ENCODE measurements at regions not wholly inside any gene's neighbourhood (a gene's known extent, or its start where the extent isn't known, plus 50 kb on each side); places are given as distances from the start of the nearest gene placed in this dataset.

DNA sequence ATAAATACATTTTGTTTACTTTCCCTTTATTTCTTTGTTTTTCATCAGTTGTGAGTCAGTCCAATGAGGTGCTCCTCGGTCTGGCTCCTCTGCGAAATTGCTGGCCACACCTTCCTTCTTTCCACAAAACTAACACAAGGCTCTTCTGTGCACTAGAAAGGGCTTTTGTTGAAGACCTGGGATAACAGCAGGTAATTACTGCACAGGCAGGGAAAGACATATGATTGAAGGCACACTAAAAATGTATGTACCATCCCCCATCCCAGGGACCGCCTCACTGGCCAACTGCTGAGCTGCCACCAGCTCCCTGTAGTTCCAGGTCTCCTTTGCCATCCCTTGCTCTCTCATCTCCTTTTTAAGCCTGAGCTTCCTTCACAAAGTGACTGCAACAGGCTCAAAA lies 180.5 kb downstream of the EFNB2 start:
- in situ Hi-C loops (cut with HindIII; ENCODE audit: low sequenced_read_pairs) = no loop called here

DNA sequence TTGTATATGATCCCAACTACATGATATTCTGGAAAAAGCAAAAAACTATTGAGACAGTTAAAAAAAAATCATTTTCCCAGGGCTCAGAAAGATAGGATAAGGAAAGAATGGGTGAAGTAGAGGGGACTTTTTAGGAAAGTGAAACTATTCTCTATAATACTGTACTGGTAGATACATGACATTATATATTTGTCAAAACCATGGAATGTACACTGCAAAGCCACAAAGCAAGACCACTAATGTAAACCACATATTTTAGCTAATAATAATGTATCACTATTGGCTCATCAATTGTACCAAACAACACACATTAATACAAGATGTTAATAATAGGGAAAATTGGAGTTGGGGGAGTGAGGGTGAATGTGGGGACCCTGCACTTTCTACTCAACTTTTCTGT lies 182.6 kb downstream of the EFNB2 start:
- in situ Hi-C loops (cut with HindIII; ENCODE audit: low sequenced_read_pairs) = no loop called here

DNA sequence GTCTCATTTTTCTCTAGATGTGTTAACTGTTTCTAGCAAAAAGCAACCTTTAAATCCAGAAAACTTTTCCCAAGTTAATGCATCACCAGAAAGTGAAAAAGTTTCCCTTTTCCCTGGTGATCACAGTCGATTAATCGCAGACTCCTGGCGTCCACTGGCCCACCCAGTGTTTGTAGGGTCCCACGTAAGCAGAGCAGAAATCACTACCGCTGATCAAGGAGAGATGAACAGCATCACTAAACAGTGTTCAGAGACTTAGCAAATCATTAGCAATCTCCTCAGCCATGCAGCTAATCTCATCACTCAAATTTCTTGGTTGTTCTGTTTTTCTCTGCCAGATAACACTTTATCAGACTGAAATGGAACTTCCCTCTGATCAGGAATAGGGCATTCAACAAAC lies 184.2 kb downstream of the EFNB2 start:
- in situ Hi-C loops (cut with HindIII; ENCODE audit: low sequenced_read_pairs) = no loop called here

DNA sequence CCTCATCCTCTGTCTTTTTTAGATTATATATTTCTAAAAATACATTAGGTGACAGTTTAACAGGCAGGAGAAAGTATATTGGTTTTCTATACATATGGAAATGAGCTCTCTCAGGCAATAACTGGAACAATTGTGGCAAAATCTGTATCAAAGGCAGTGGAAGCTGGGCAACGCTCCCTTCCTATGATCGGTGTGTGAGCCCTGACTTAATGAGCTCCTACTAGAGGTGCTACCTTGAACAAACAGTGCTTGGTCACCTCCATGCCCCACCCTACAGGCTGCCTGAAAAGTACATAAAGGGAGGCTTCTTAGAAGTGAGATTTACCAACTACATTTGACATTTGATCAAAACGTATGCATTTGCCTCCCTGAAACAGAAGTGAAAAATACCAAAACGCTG lies 185.3 kb downstream of the EFNB2 start:
- in situ Hi-C loops (cut with HindIII; ENCODE audit: low sequenced_read_pairs) = no loop called here

DNA sequence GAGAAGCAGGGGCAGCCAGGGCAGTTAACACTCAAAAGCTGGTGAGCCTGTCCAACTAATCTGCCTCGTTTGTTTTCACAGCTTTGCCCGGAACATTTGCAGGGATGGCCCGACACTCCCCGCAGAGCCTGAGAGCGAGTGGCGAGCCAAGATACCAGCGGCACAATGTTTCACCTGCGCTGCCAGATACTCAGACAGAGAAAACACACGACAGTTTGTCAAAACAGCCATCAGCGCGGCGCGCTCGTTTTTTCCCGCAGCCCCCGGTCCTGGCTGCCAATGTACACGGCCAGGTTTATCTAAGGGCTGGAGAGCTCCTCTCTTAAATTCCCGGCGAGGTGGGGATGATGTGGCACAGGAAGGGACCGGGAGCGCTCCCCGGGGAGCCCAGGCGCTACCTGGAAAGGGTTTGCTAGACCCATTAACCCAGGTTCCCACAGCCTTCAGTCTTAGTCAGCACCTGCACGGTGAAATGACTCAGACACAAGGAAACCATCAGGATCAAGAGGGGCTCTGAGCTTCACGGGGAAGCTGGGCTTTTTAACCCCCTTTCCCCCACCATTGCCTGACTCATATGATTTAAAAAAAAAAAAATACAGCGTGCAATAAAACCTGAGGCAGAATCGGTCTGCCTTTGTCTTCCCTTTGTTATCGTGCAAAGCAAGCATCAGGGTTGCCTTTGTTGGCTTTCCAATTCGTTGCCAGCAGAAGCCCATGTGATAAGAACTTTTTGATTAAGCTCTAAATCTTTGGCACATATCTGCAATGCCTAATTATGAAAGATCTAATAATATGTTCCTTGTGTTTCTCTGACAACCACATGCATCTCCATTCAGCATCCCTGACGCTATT lies 186.2 kb downstream of the EFNB2 start:
- in situ Hi-C loops (cut with HindIII; ENCODE audit: low sequenced_read_pairs) = no loop called here

DNA sequence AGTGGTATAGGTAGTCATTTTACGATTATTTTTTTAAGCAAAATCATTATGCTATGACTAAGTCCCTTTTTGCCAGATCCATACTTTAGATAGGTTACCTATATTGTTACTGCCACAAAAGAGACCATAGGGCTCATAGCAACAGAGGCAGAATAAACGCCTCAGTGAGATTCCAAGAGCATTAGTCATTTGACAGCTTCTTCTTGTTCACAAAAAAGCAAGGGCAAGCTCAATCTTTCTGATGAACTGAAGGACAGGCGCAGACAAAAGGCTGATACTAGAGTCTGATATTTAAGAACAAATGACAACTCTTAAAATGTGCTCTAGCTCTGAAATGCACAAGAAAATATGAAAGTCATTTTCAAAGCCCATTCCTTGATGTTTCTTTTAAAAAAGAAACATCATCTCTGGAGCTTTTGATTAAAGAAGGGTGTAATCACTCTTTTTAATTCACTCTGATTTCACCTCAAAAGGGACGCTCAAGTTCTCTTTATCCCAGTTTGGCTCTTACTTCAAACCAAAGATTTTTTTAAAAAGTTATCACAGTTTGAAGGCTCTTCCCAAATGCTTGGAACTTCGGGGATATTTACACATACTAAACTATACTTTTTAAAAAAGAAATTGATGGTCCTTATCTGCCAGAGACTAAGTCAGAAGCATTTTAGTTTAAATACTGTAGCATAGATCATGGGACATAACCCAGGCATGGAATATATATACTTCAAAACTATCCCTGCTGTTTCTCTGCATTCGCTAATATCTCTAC lies 187.2 kb downstream of the EFNB2 start:
- in situ Hi-C loops (cut with HindIII; ENCODE audit: low sequenced_read_pairs) = no loop called here

DNA sequence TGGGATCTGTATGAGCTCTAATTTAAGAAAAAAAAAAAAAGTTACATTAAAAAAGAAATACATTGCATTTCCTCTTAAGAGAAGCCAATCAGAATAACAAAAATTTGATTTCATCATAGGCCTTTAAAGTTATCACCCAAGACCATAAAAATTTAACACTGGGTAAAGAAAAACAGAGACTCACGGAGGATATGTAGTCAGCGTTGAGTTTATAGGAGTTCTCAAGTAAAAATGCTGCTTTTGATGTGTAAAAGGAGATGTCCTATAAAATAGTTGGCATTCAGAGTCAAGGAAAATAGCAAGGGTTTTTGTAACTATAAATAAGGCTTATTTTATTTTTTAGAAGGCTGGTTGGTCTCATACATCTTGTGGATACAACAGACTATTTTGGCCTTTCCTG lies 191.1 kb downstream of the EFNB2 start:
- in situ Hi-C loops (cut with HindIII; ENCODE audit: low sequenced_read_pairs) = no loop called here

DNA sequence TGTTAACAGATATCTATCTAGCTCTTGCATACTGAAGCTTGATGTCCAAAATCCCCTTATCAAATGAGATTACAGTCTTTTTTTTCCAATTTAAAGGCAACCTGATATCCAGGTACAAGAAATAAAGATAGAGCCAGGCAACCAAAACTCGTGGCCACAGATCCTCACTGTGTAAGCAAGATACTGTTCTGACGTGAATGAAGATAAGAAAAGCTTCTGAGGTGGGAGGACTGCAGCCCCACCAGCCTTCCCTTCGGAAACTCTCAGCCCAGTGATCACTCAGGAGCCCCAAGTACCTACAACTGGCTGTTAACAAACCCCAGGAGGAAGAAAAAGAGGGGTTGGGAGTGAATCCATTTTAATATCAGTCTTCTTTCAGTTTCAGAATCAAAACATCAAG lies 191.6 kb downstream of the EFNB2 start:
- in situ Hi-C loops (cut with HindIII; ENCODE audit: low sequenced_read_pairs) = no loop called here

DNA sequence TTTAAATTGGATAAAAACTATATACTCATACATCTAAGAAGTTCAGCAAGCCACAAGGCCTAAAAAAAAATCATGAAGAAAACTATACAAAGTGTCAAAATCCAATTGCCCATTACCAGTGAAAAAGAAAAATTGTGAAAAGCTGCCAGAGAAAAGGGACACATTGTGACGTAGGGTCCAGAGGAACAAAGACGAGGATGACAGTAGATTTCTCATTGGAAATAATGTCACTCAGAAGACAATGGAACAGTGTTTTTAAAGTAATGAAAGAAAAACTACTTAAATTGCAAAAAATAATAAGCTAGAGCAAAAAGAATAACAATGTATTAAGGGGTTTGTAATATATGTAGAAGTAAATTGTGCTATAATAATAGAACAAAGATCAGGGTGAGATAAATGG lies 195.2 kb downstream of the EFNB2 start:
- in situ Hi-C loops (cut with HindIII; ENCODE audit: low sequenced_read_pairs) = no loop called here

DNA sequence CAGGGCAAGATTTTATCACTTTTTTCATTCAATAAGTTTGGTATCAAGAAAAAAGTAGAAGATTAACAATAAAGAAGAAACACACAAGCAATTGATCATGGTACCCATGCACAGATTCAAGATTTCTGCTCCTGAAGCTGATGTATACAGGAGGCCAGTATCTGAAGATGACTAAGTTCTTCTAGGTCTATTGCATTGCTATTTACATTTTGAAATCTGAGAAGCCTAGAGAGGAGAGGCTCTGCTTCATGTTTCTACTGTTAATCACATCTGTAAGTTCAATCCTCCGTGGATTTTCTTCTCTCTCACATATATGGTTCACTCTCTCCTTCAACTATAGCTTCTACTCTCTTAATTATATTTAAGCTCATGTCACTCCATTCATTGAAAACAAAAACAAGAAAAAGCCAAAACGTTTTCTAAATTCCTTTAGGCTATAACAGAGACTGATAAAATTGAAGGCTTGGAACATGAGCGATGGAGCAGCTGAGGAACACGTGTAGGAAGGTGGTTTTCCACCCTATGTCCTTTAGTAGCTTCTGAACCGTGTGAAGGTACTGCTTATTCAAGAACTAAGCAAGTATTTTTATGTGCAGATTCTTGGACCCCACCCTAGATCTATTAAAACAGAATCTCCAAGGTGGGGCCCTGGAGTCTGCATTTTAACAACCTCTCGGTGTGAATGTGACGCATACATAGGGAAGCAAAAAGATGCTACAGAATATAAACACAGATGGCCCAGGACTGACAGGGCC lies 198.2 kb downstream of the EFNB2 start:
- in situ Hi-C loops (cut with HindIII; ENCODE audit: low sequenced_read_pairs) = no loop called here

DNA sequence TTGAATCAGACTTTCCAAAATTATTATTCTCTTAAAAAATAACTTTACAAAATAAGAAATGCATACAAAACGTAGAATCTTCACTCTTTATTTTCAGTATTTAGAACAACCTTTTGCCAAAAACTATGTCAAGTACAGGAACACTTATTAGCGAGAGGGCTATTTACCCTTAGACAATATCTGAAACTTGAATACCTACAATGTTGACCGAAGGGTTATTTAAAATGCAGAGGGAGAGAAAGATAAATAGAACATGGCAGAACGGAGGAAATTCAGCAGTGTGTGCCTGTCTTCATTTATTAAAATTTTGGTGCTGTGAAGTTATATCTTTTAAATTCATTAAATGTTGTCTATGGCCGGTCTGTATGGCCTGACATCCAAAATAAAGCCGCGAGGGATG lies 198.8 kb downstream of the EFNB2 start:
- in situ Hi-C loops (cut with HindIII; ENCODE audit: low sequenced_read_pairs) = no loop called here

DNA sequence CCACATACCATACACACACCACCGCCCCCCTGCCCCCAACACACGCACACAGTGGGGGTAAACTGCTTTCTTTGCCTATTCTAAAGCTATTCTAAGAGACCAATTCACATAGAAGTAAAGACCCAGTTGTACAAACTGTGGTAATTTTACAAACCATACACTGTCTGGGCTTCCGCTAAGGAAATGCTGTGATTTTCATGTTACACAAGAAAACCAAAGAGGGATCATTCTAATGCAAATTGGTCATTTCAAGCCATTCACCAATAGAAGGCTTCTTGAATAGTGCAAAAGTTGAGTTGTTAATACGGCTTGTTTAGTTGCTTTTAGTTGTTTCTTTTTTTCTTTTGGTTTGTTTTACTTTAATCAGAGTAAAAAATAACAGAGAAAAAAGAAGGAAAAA lies 202.8 kb downstream of the EFNB2 start:
- in situ Hi-C loops (cut with HindIII; ENCODE audit: low sequenced_read_pairs) = no loop called here

DNA sequence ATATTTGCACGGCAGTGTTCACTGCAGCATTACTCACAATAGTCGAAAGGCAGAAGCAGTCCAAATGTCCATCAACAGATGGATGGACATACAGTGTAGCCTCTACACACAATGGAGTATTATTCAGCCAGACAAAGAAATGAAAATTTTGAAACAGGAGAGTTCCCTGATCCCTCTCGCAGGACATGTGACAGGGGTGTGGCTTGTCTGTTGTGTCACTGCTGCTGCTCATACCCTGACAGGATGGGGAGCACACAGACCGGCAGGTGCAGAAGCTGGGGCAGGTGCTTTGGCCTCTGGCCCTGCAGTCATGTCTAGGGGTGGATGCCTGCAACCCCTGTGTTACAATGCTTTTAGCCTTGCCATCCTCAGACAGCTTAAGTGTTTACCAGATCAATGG lies 204.3 kb downstream of the EFNB2 start:
- in situ Hi-C loops (cut with HindIII; ENCODE audit: low sequenced_read_pairs) = no loop called here

DNA sequence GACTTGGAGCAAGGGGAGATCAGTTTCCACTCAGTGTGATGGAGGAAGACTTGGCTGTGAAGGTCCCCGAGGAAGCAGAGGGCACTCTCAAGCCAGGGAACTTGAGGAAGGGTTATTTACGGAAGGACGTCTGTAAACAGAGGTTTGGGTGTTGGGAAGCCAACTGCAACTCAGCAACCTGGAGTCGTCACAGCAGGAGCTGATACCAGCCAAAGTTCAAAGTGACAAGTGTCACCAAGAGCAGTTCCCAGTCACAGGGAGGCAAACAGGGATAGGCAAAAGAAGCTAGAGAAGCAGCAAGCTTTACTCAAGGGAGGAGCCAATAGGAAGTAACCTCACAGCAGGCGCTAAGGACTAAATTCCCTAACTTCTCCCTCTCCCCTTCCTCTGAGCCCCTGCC lies 205.5 kb downstream of the EFNB2 start:
- in situ Hi-C loops (cut with HindIII; ENCODE audit: low sequenced_read_pairs) = no loop called here

DNA sequence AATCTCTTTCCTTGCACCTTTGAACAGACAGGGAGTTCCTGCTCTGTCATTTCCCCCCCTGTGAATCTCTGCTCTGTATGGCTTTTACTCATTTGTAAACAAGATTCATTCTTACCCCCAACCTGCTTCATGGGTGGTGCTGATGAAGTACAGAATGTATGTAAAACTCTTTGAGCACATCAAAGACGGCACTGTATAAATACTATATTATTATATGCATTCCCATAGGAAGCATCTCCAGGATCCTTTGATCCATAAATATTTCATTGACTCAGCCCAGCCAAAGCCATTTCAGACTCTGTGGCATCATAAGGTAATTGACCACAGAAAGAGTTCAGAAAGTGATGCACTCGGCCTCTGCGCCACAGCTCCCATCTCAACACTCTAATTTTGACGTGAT lies 208.7 kb downstream of the EFNB2 start:
- in situ Hi-C loops (cut with HindIII; ENCODE audit: low sequenced_read_pairs) = no loop called here

DNA sequence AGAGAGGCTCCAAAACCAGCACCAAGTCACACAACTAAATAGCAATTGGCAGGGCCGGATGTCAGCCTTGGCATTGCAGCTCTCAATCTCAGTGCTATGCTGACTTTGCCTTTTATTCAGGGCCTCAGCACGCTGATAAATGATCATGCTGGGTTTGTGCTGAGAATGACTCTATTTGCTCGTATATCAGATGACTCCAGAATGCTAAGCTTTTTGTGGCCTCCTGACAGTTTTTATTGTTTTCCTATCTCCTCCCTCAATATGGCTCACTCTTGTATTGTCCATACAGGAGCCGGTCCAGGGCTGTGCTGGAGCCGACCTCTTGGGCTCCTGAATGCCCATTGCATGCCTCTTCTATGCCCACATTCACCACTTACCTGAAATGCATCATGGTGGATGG lies 211.0 kb downstream of the EFNB2 start:
- in situ Hi-C loops (cut with HindIII; ENCODE audit: low sequenced_read_pairs) = loop anchor here (5.0 to 25.0 kb wide), 2 partner anchors 53 to 237 kb away; no protein-coding TSS in a partner anchor

DNA sequence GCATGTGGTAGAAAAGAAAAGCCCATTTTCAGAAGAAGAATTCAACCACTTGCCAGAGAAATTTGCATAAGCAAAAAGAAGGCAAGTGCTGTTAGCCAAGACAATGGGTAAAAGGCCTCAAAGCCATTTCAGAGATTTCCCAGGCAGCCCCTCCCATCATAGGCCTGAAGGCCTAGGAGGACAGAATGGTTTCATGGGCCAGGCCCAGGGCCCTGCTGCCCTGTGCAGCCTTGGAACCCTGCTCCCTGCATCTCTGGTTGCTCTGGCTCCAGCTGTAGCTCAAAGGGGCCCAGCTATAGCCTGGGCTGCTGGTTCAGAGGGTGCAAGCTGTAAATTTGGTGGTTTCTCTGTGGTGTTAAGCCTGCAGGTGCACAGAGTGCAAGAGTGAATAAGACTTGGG lies 212.8 kb downstream of the EFNB2 start:
- in situ Hi-C loops (cut with HindIII; ENCODE audit: low sequenced_read_pairs) = loop anchor here (5.0 to 25.0 kb wide), 2 partner anchors 55 to 235 kb away; no protein-coding TSS in a partner anchor

DNA sequence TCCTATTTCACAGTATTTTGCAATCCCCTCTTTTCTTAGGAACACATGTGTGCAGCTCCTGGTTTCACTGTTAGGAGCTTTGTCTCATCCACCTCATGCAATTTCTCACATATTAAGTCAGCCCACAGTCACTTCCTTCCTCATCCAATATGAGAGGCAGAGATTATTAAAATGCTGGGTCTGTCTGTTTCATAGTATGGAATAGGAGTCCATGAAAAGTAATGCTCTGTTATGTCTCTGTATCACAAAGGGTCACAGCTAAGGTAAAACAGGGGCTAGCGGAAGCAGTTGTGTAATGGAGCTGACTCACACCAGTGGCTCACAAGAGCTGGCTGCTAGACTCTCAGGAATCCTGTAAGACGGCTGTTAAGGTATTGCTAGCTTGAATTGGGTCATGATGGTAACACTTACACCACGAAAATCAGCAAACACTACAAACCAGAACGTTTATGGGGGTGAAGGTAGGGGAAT lies 216.5 kb downstream of the EFNB2 start:
- in situ Hi-C loops (cut with HindIII; ENCODE audit: low sequenced_read_pairs) = loop anchor here (25.0 kb wide), 1 partner anchor 232 kb away; no protein-coding TSS in a partner anchor

DNA sequence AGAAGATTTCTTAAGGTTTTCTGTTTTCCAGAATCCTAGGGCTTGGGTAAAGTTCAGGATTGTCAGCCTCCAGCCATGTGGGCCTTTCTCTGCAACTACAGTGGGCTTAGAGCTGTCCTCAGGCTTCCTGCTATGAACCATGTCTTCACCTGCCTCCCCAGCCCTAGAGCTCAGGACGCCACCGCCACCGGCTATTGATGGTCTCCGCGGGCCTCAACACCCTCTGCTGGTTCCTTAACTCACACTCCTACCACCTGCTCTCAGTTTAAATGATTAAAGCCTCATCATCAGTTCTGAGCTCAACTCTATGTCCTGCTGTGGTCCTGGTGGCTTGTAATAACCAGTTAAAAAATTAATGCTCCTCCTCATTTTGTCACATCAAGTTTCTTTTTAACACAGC lies 221.0 kb downstream of the EFNB2 start:
- in situ Hi-C loops (cut with HindIII; ENCODE audit: low sequenced_read_pairs) = loop anchor here (25.0 kb wide), 1 partner anchor 227 kb away; no protein-coding TSS in a partner anchor

DNA sequence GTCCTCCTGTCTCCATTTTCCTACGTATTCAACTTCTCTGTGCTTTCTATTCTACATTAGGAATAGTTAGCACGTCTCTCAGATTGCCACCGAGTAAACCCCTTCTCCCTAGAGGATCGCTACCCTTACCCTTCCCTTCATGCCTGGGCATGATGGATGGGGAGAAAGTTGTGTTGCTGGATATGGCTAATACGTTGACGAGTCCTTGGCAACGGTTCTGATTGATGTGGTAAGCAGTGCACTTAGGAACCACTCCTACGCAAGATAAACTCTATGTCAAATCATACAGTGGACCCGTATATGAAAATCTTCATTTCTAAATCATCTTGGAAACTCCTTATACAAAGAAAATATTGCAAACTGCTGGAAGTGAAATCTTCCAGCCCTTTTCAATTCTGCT lies 224.5 kb downstream of the EFNB2 start:
- in situ Hi-C loops (cut with HindIII; ENCODE audit: low sequenced_read_pairs) = loop anchor here (25.0 kb wide), 1 partner anchor 224 kb away; no protein-coding TSS in a partner anchor

DNA sequence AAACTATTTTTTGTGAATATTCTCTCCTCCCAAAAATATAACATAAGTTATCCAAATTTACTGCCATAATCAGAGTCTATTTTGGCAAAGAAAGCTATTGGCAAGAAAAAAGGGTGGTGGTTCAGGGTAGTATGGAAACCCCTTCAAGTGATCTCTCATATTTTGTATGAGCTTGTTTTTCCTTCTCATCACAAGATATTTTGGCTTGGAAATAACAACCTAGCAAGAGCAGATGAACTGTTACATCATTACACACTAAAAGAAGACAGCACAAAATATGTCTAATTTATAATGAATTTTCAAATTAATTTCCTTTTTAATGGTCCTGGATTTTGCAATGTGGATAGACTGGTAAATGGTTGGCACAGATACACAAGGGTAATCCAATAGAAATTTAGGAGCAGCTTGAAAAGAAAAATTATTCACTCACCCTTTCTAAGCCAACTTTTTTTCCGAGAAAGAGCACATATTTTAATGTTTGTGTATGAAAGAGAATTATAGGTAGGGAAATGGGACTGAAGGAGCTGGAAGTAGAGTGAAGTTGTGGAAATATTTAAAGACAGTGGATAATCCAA lies 225.1 kb downstream of the EFNB2 start:
- in situ Hi-C loops (cut with HindIII; ENCODE audit: low sequenced_read_pairs) = loop anchor here (25.0 kb wide), 1 partner anchor 223 kb away; no protein-coding TSS in a partner anchor
